Tibial artery (tissue), 4 donors: ENCODE measurements at regions not wholly inside any gene's neighbourhood (a gene's known extent, or its start where the extent isn't known, plus 50 kb on each side); places are given as distances from the start of the nearest gene placed in this dataset.
A peak's percentile ranks its signal among the peaks of the same experiment; 100 is the strongest.

Experiments used
- DNase-seq, 2 donors: peaks; one replicate each; pipeline ENCODE4 v3.0.0-alpha.2; 2019
- H3K27ac ChIP-seq, 2 donors: fragments of 200-600 bp; sonication (generic) in 1 of 2; 1 replicate in 1 of 2; 2 replicates in 1 of 2; pipeline ENCODE4 v1.5.1; 2018 to 2019; ENCODE audit warnings: mild to moderate bottlenecking in 1 of 2
- H3K27me3 ChIP-seq, 2 donors: fragments of 200-600 bp; sonication (generic) in 1 of 2; one replicate each; pipeline versions ENCODE4 v1.5.1 to v1.6.0; 2016 to 2019
- H3K36me3 ChIP-seq, 3 donors: fragments of 200-600 bp; sonication (generic) in 2 of 3; one replicate each; pipeline ENCODE4 v1.5.1; 2016 to 2019; ENCODE audit warnings: mild to moderate bottlenecking in 2 of 3
- H3K4me1 ChIP-seq, 4 donors: fragments of 200-600 bp; sonication (generic) in 2 of 4; 1 replicate in 3 of 4; 2 replicates in 1 of 4; pipeline ENCODE4 v1.5.1; 2016 to 2019
- H3K4me3 ChIP-seq, 2 donors: fragments of 200-600 bp; sonication (generic) in 1 of 2; 1 replicate in 1 of 2; 2 replicates in 1 of 2; pipeline ENCODE4 v1.5.1; 2018 to 2019; ENCODE audit warnings: mild to moderate bottlenecking in 2 of 2
- H3K9me3 ChIP-seq, 3 donors: fragments of 200-600 bp; sonication (generic) in 1 of 3; one replicate each; pipeline ENCODE4 v1.5.1; 2016 to 2019
- intact Hi-C: fragments of 100-400 bp; cut with DNase I; formaldehyde crosslinking; loops from one replicate; pipeline ENCODE4 v1.15.0; 2023; ENCODE audit warnings: low total_unique reads
- TF ChIP-seq, protein P1 (sequence below), 2 experiments: fragments of 200-600 bp in 1 of 2; fragments of 450-650 bp in 1 of 2; IDR thresholded peaks; one replicate each; pipeline ENCODE4 v1.5.1; 2017 to 2019; ENCODE audit warnings: antibody characterized with exemption in 2 of 2, mild to moderate bottlenecking in 1 of 2, moderate library complexity in 1 of 2

GRCh38 chr5:3962113-3962512 is 366.5 kb downstream of the IRX1 start:
- Histone ChIP-seq H3K27ac (no peak overlapping the region), H3K36me3 (no peaks in the 10 kb centered on the region), H3K27me3 (no peaks in the 10 kb centered on the region), H3K9me3 (no peaks in the 10 kb centered on the region), H3K4me1 (no peaks in the 10 kb centered on the region), H3K4me3 (no peak overlapping the region)
- intact Hi-C loops, result no loop called here
- TF ChIP-seq, protein P1, sequence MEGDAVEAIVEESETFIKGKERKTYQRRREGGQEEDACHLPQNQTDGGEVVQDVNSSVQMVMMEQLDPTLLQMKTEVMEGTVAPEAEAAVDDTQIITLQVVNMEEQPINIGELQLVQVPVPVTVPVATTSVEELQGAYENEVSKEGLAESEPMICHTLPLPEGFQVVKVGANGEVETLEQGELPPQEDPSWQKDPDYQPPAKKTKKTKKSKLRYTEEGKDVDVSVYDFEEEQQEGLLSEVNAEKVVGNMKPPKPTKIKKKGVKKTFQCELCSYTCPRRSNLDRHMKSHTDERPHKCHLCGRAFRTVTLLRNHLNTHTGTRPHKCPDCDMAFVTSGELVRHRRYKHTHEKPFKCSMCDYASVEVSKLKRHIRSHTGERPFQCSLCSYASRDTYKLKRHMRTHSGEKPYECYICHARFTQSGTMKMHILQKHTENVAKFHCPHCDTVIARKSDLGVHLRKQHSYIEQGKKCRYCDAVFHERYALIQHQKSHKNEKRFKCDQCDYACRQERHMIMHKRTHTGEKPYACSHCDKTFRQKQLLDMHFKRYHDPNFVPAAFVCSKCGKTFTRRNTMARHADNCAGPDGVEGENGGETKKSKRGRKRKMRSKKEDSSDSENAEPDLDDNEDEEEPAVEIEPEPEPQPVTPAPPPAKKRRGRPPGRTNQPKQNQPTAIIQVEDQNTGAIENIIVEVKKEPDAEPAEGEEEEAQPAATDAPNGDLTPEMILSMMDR (IDR thresholded peaks at IDR 0.05), result no peak
- no peak for DNase-seq

GRCh38 chr5:3963652-3964051 is 368.0 kb downstream of the IRX1 start:
- Histone ChIP-seq H3K27me3 (no peaks in the 10 kb centered on the region), H3K4me1 (no peaks in the 10 kb centered on the region), H3K27ac (no peak overlapping the region), H3K36me3 (no peaks in the 10 kb centered on the region), H3K4me3 (no peak overlapping the region), H3K9me3 (peaks cover 0 to 10% (median 0%) of the 10 kb centered on the region in 3 donors)
- intact Hi-C loops, result no loop called here
- DNase-seq, result no peak
- TF ChIP-seq, protein P1 (IDR thresholded peaks at IDR 0.05), result no peak

DNA sequence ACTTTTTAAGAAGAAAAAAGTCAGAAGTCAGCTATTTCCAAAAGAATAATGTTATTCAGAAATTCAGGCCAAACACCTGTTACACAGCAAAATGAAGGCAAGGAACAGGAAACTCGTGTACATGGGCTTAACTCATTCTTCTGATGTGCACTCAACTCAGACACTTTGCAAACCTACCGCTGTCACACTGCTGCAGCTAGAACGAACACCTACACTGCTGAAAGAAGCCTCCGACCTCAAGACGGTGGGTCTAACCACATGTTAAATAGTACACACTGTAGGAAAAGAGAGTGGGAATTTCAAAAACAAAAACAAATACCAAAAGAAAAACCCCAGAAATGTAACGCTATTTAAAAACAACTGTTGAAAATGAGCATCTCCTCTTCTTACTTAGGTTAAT is 384.5 kb downstream of the IRX1 start:
- Histone ChIP-seq H3K36me3 (no peaks in the 10 kb centered on the region), H3K27ac (no peak overlapping the region), H3K4me3 (no peak overlapping the region), H3K27me3 (no peaks in the 10 kb centered on the region), H3K4me1 (no peaks in the 10 kb centered on the region), H3K9me3 (peaks cover 0 to 14% (median 8%) of the 10 kb centered on the region in 3 donors)
- DNase-seq, result no peak
- intact Hi-C loops, result no loop called here
- TF ChIP-seq, protein P1 (IDR thresholded peaks at IDR 0.05), result no peak

- TF ChIP-seq, protein P1 (IDR thresholded peaks at IDR 0.05), result no peak
- Histone ChIP-seq H3K27me3 (no peaks in the 10 kb centered on the region), H3K4me1 (no peaks in the 10 kb centered on the region), H3K27ac (no peak overlapping the region), H3K36me3 (no peaks in the 10 kb centered on the region), H3K9me3 (peaks cover 0 to 8% (median 0%) of the 10 kb centered on the region in 3 donors), H3K4me3 (no peak overlapping the region)
- intact Hi-C loops, result no loop called here
- DNase-seq, result no peak
These were observed 392.2 kb downstream of the IRX1 start for GRCh38 chr5:3987867-3988266.

GRCh38 chr5:3993856-3994473 is 398.3 kb downstream of the IRX1 start:
- TF ChIP-seq, protein P1 (IDR thresholded peaks at IDR 0.05), result no peak
- H3K9me3 ChIP-seq, result peaks cover 0 to 8% (median 0%) of the 10 kb centered on the region in 3 donors
- H3K27me3 ChIP-seq, result no peaks in the 10 kb centered on the region
- no peaks in the 10 kb centered on the region for H3K36me3 ChIP-seq
- no peak overlapping the region for H3K4me3 ChIP-seq
- peaks cover 0 to 21% (median 0%) of the 10 kb centered on the region in 4 donors for H3K4me1 ChIP-seq
- no peak for DNase-seq
- intact Hi-C loops, result no loop called here
- peak overlapping the region; percentile 14 to 50 for H3K27ac ChIP-seq
